PC-9 (cell line): ENCODE measurements at regions not wholly inside any gene's neighbourhood (a gene's known extent, or its start where the extent isn't known, plus 50 kb on each side); places are given as distances from the start of the nearest gene placed in this dataset.
A peak's percentile ranks its signal among the peaks of the same experiment; 100 is the strongest.

Experiments used
- BruUV-seq: library from RNA; stranded (reverse); fragments of 400-500 nt; replicated peaks from 2 replicates; lab custom pipeline; 2021; lab: Mats Ljungman, UMichigan
- CTCF ChIA-PET: fragments of 300-600 bp; sonication (Branson Sonifier 250); formaldehyde crosslinking; loops from one replicate; lab custom pipeline; 2022; ENCODE audit warnings: antibody characterized with exemption; lab: Charles Lee
- POLR2A ChIA-PET: fragments of 300-600 bp; sonication (Branson Sonifier 250); formaldehyde crosslinking; loops from one replicate; lab custom pipeline; 2022; ENCODE audit warnings: antibody characterized with exemption; ENCODE audit not compliant: unreplicated experiment; lab: Charles Lee
- DNase-seq, 2 experiments: peaks; one replicate each; pipeline versions ENCODE4 v3.0.0 to v3.0.0-alpha.2; 2015 to 2022; ENCODE audit warnings: mixed read lengths in 1 of 2
- H2AFZ ChIP-seq: fragments of 200-600 bp; sonication (generic); 2 replicates; pipeline ENCODE4 v1.8.1; 2017; ENCODE audit warnings: antibody characterized with exemption
- H3F3A ChIP-seq: fragments of 200-600 bp; sonication (generic); 2 replicates; pipeline ENCODE4 v1.8.1; 2017; ENCODE audit warnings: antibody characterized with exemption, mild to moderate bottlenecking, low read depth; ENCODE audit not compliant: insufficient read depth
- H3K27ac ChIP-seq: fragments of 200-600 bp; sonication (generic); 2 replicates; pipeline ENCODE4 v1.6.1; 2016; ENCODE audit warnings: mixed run types
- H3K27me3 ChIP-seq: fragments of 200-600 bp; sonication (generic); 2 replicates; pipeline ENCODE4 v1.6.1; 2016; ENCODE audit warnings: low read depth, mixed run types; ENCODE audit not compliant: insufficient read depth
- H3K36me3 ChIP-seq: fragments of 200-600 bp; sonication (generic); 2 replicates; pipeline ENCODE4 v1.6.1; 2016; ENCODE audit warnings: low read depth, mixed run types
- H3K4me1 ChIP-seq: fragments of 200-600 bp; sonication (generic); replicated peaks from 2 replicates; pipeline ENCODE4 v1.6.1; 2016; ENCODE audit warnings: mixed run types; ENCODE audit not compliant: insufficient read depth
- H3K4me2 ChIP-seq: fragments of 200-600 bp; sonication (generic); 2 replicates; pipeline ENCODE4 v1.6.1; 2017; ENCODE audit warnings: mixed run types
- H3K4me3 ChIP-seq: fragments of 200-600 bp; sonication (generic); 2 replicates; pipeline ENCODE4 v1.6.1; 2016; ENCODE audit warnings: mixed run types
- H3K79me2 ChIP-seq: fragments of 200-600 bp; sonication (generic); 2 replicates; pipeline ENCODE4 v1.6.1; 2017; ENCODE audit warnings: low read depth, mixed run types
- H3K9me2 ChIP-seq: fragments of 200-600 bp; sonication (generic); 2 replicates; pipeline ENCODE4 v1.8.1; 2017; ENCODE audit warnings: mild to moderate bottlenecking; ENCODE audit not compliant: insufficient read depth
- H3K9me3 ChIP-seq: fragments of 200-600 bp; sonication (generic); 2 replicates; pipeline ENCODE4 v1.8.1; 2016; ENCODE audit warnings: low read depth; ENCODE audit not compliant: insufficient read depth
- H4K20me1 ChIP-seq: fragments of 200-600 bp; sonication (generic); 2 replicates; pipeline ENCODE4 v1.8.1; 2017; ENCODE audit not compliant: insufficient read depth
- EZH2 ChIP-seq: fragments of 200-600 bp; sonication (generic); IDR thresholded peaks from 2 replicates; pipeline ENCODE4 v1.8.0; 2017; ENCODE audit warnings: antibody characterized with exemption, low read depth
- intact Hi-C: fragments of 100-400 bp; cut with micrococcal nuclease; formaldehyde crosslinking; loops from one replicate; pipeline ENCODE4 v1.10.0; 2022; ENCODE audit not compliant: unreplicated experiment
- TF ChIP-seq, protein P1 (sequence below): fragments of 200-600 bp; sonication (generic); conservative IDR thresholded peaks from 2 replicates; pipeline ENCODE4 v1.6.1; 2017; ENCODE audit warnings: mixed run types, antibody characterized with exemption, mild to moderate bottlenecking, moderate library complexity

- CTCF ChIA-PET: no interaction called here
- intact Hi-C loops: no loop called here
- Histone ChIP-seq H3K9me3 (no peaks in the 10 kb centered on the region), H3K27me3 (peaks cover 9% of the 10 kb centered on the region; the same call in 1 of the 2 replicates), H2AFZ (no peak overlapping the region), H3K9me2 (no peaks in the 10 kb centered on the region), H4K20me1 (no peaks in the 10 kb centered on the region), H3K4me1 (peaks cover 16% of the 10 kb centered on the region), H3K79me2 (no peaks in the 10 kb centered on the region), H3K4me3 (no peak overlapping the region), H3K36me3 (no peaks in the 10 kb centered on the region), H3F3A (no peaks in the 10 kb centered on the region), H3K4me2 (peak overlapping the region; percentile 43; the same call in 1 of the 2 replicates), H3K27ac (no peak overlapping the region)
- POLR2A ChIA-PET: interaction anchor here (0.6 to 0.7 kb wide), 2 partner anchors 288 to 620 kb away, joined by 3 read pairs; no protein-coding TSS in a partner anchor
- BruUV-seq: no TSS peak
- TF ChIP-seq, protein P1, sequence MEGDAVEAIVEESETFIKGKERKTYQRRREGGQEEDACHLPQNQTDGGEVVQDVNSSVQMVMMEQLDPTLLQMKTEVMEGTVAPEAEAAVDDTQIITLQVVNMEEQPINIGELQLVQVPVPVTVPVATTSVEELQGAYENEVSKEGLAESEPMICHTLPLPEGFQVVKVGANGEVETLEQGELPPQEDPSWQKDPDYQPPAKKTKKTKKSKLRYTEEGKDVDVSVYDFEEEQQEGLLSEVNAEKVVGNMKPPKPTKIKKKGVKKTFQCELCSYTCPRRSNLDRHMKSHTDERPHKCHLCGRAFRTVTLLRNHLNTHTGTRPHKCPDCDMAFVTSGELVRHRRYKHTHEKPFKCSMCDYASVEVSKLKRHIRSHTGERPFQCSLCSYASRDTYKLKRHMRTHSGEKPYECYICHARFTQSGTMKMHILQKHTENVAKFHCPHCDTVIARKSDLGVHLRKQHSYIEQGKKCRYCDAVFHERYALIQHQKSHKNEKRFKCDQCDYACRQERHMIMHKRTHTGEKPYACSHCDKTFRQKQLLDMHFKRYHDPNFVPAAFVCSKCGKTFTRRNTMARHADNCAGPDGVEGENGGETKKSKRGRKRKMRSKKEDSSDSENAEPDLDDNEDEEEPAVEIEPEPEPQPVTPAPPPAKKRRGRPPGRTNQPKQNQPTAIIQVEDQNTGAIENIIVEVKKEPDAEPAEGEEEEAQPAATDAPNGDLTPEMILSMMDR: no peak
- no peak for TF ChIP-seq EZH2
- DNase-seq: peak in 1 of 2 experiments; percentile 48
These were observed 110.8 kb upstream of the C1QTNF9B start for GRCh38 chr13:24007979-24008620.

DNA sequence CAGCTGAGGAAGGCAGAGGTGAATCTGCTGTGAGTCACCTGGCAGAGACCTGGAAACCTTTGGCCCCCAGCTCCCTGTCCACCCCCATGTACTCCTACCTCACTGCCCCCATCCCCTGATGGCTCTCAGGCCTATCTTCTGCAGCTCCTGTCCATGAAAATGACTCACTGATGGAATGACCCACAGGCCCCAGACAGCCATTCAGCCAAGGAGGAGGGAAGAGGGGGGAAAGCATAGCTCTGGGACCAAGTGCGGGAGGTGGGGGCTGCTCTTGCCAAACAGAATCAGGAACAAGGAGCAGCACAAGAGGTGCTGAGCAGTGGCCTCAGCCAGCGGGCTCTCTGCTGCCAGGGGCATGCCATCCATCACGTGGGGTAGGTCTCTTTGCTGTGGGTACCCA lies 111.4 kb upstream of the C1QTNF9B start:
- TF ChIP-seq, protein P1: no peak
- no peak for TF ChIP-seq EZH2
- Histone ChIP-seq H3K27me3 (peaks cover 6% of the 10 kb centered on the region; the same call in 1 of the 2 replicates), H3K27ac (no peak overlapping the region), H3F3A (no peaks in the 10 kb centered on the region), H3K4me3 (no peak overlapping the region), H3K36me3 (no peaks in the 10 kb centered on the region), H2AFZ (no peak overlapping the region), H3K9me2 (no peaks in the 10 kb centered on the region), H3K4me2 (no peak overlapping the region), H3K4me1 (peaks cover 16% of the 10 kb centered on the region), H3K9me3 (no peaks in the 10 kb centered on the region), H4K20me1 (no peaks in the 10 kb centered on the region), H3K79me2 (no peaks in the 10 kb centered on the region)
- DNase-seq: no peak
- intact Hi-C loops: no loop called here
- no TSS peak for BruUV-seq
- ChIA-PET POLR2A (no interaction called here), CTCF (no interaction called here)

DNA sequence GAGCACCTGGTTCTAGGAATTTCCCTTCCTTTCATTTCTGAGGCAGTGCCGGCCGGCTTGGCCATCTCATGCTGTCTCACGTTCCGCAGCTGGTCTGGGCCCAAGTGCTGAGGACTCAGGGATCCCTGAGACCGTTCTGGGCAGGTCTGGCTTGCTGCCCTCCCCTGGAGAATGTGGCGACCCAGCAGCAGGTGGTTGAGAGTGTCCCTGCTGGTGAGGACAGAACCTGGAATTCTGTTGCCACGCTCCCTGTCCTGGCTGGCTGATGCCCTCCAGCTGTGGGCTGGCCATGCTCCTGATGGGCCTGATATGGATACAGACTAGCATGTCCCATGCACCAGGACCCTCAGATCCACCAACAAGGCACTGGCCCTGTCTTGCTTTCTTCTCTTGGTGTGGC lies 114.0 kb upstream of the C1QTNF9B start:
- Histone ChIP-seq H3K27ac (no peak overlapping the region), H3K4me1 (peaks cover 16% of the 10 kb centered on the region), H3K27me3 (no peaks in the 10 kb centered on the region), H3K9me3 (no peaks in the 10 kb centered on the region), H3K36me3 (no peaks in the 10 kb centered on the region), H3K4me3 (no peak overlapping the region), H3F3A (no peaks in the 10 kb centered on the region), H2AFZ (no peak overlapping the region), H3K4me2 (no peak overlapping the region), H3K79me2 (no peaks in the 10 kb centered on the region), H4K20me1 (no peaks in the 10 kb centered on the region), H3K9me2 (no peaks in the 10 kb centered on the region)
- CTCF ChIA-PET: no interaction called here
- DNase-seq: no peak
- no TSS peak for BruUV-seq
- intact Hi-C loops: no loop called here
- TF ChIP-seq, protein P1: no peak
- TF ChIP-seq EZH2: no peak
- POLR2A ChIA-PET: no interaction called here
